Liver (tissue), 8 donors: ENCODE measurements at regions not wholly inside any gene's neighbourhood (a gene's known extent, or its start where the extent isn't known, plus 50 kb on each side); places are given as distances from the start of the nearest gene placed in this dataset.

Experiments
- DNase-seq: peaks from one replicate; pipeline ENCODE4 v3.0.0-alpha.2; 2017; ENCODE audit warnings: low spot score
- H3K27ac ChIP-seq, 2 donors: one replicate each; pipeline ENCODE4 v1.7.0; 2013; ENCODE audit warnings: inconsistent platforms in 2 of 2, low read length in 2 of 2, control low read depth in 1 of 2, low read depth in 1 of 2, mild to moderate bottlenecking in 1 of 2
- H3K27me3 ChIP-seq, 4 donors: one replicate each; pipeline versions ENCODE4 v1.6.1 to v1.7.0; 2013; ENCODE audit warnings: low read length in 3 of 4, inconsistent platforms in 1 of 4, mild to moderate bottlenecking in 1 of 4, moderate library complexity in 1 of 4; ENCODE audit not compliant: control insufficient read depth in 4 of 4, insufficient read depth in 4 of 4
- H3K36me3 ChIP-seq, 4 donors: one replicate each; pipeline versions ENCODE4 v1.6.1 to v1.7.0; 2013; ENCODE audit warnings: low read length in 3 of 4, mild to moderate bottlenecking in 3 of 4, low read depth in 1 of 4, moderate library complexity in 1 of 4; ENCODE audit not compliant: control insufficient read depth in 4 of 4, insufficient read depth in 3 of 4
- H3K4me1 ChIP-seq, 4 donors: one replicate each; pipeline versions ENCODE4 v1.6.1 to v1.7.0; 2013; ENCODE audit warnings: low read length in 3 of 4, mild to moderate bottlenecking in 3 of 4, moderate library complexity in 1 of 4; ENCODE audit not compliant: control insufficient read depth in 4 of 4, insufficient read depth in 4 of 4
- H3K4me3 ChIP-seq, 3 donors: one replicate each; pipeline versions ENCODE4 v1.6.1 to v1.7.0; 2013; ENCODE audit warnings: low read length in 3 of 3, control low read depth in 1 of 3, low read depth in 1 of 3, mild to moderate bottlenecking in 1 of 3
- H3K9ac ChIP-seq, 2 donors: one replicate each; pipeline ENCODE4 v1.7.0; 2013; ENCODE audit warnings: low read length in 2 of 2, mild to moderate bottlenecking in 2 of 2, moderate library complexity in 2 of 2, control low read depth in 1 of 2, low read depth in 1 of 2
- H3K9me3 ChIP-seq, 4 donors: one replicate each; pipeline versions ENCODE4 v1.6.1 to v1.7.0; 2013; ENCODE audit warnings: low read length in 3 of 4; ENCODE audit not compliant: control insufficient read depth in 4 of 4
- EGR1 ChIP-seq, 2 donors: IDR thresholded peaks; 2 replicates each; pipeline ENCODE4 v1.6.1; 2016 to 2018; ENCODE audit warnings: antibody characterized with exemption in 2 of 2, low read depth in 2 of 2
- FOXA1 ChIP-seq: IDR thresholded peaks from 2 replicates; pipeline ENCODE4 v1.6.1; 2016; ENCODE audit warnings: antibody characterized with exemption
- FOXA2 ChIP-seq: IDR thresholded peaks from 2 replicates; pipeline ENCODE4 v1.6.1; 2016; ENCODE audit warnings: antibody characterized with exemption
- GABPA ChIP-seq, 2 donors: IDR thresholded peaks in 1 of 2; conservative IDR thresholded peaks in 1 of 2; 2 replicates each; pipeline ENCODE4 v1.6.1; 2016; ENCODE audit warnings: antibody characterized with exemption in 2 of 2, mild to moderate bottlenecking in 1 of 2, moderate library complexity in 1 of 2
- HNF4A ChIP-seq, 2 donors: conservative IDR thresholded peaks; 2 replicates each; pipeline ENCODE4 v1.6.1; 2016; ENCODE audit warnings: antibody characterized with exemption in 2 of 2, mild to moderate bottlenecking in 2 of 2
- JUND ChIP-seq, 2 donors: IDR thresholded peaks; 2 replicates each; pipeline ENCODE4 v1.6.1; 2016; ENCODE audit warnings: antibody characterized with exemption in 2 of 2
- NR2F2 ChIP-seq: IDR thresholded peaks from 2 replicates; pipeline ENCODE4 v1.6.1; 2016; ENCODE audit warnings: antibody characterized with exemption
- RAD21 ChIP-seq, 2 donors: IDR thresholded peaks; 2 replicates each; pipeline ENCODE4 v1.6.1; 2016; ENCODE audit warnings: antibody characterized with exemption in 2 of 2, mild to moderate bottlenecking in 2 of 2
- RXRA ChIP-seq, 2 donors: IDR thresholded peaks; 2 replicates each; pipeline ENCODE4 v1.6.1; 2017 to 2018; ENCODE audit warnings: antibody characterized with exemption in 2 of 2, mild to moderate bottlenecking in 1 of 2
- SP1 ChIP-seq: IDR thresholded peaks from 2 replicates; pipeline ENCODE4 v1.6.1; 2018; ENCODE audit warnings: antibody characterized with exemption, mild to moderate bottlenecking
- TAF1 ChIP-seq: conservative IDR thresholded peaks from 2 replicates; pipeline ENCODE4 v1.6.1; 2016; ENCODE audit warnings: antibody characterized with exemption, mild to moderate bottlenecking
- YY1 ChIP-seq: IDR thresholded peaks from 2 replicates; pipeline ENCODE4 v1.6.1; 2016; ENCODE audit warnings: antibody characterized with exemption, mild to moderate bottlenecking
- WGBS: extraction: QIAGEN DNeasy Blood & Tissue Kit; methylation state at CpG from one replicate; pipeline ENCODE4 v1.1.7; 2013; 5-methylcytosine and 5-hydroxymethylcytosine counted together
- TF ChIP-seq, protein P1 (sequence below): IDR thresholded peaks from 2 replicates; pipeline ENCODE4 v1.6.1; 2016; ENCODE audit warnings: antibody characterized with exemption
- TF ChIP-seq, protein P2 (sequence below): fragments of 150-350 bp; IDR thresholded peaks from 2 replicates; pipeline ENCODE4 v1.5.1; 2017; ENCODE audit warnings: improper control_type of control experiment, low read depth, low read length; ENCODE audit not compliant: missing input control
- TF ChIP-seq, protein P3 (sequence below): IDR thresholded peaks from 2 replicates; pipeline ENCODE4 v1.6.1; 2016; ENCODE audit warnings: antibody characterized with exemption, mild to moderate bottlenecking
- TF ChIP-seq, protein P4 (sequence below): IDR thresholded peaks from 2 replicates; pipeline ENCODE4 v1.6.1; 2016; ENCODE audit warnings: antibody characterized with exemption
- TF ChIP-seq, protein P5 (sequence below): IDR thresholded peaks from 2 replicates; pipeline ENCODE4 v1.6.1; 2016; ENCODE audit warnings: antibody characterized with exemption
- donor health status: healthy.
- donor health status: healthy.
- donor health status: healthy.
- donor health status: healthy.
- donor health status: healthy.

DNA sequence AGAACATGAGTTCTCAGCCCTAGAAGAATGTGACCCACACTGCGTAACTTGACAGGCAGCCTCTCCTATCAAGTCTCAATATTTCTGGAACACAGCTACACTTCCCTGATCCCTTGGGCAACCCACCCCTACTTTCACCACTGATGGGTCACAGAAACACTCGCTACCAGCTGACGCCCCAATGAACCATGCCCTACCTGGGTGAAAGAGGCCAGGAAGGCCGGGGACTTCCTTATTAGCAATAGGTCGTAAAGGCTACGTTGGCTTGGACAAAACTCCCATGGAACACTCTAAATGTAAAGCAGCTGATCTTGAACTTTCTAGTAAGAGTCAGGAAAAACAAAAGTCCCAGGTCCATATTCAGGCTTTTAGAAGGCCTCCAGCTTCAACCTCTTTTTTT is 202.3 kb upstream of the KCTD7 start:
- Histone ChIP-seq H3K36me3 (peaks cover 0 to 15% (median 4%) of the 10 kb centered on the region in 4 donors), H3K4me1 (peaks cover 0 to 2% (median 0%) of the 10 kb centered on the region in 4 donors), H3K9ac (no peak overlapping the region), H3K27ac (no peak overlapping the region), H3K9me3 (no peaks in the 10 kb centered on the region), H3K27me3 (no peaks in the 10 kb centered on the region), H3K4me3 (no peak overlapping the region)
- WGBS = 91% methylated on average over 6 of the region's 6 CpGs
- no peak for TF ChIP-seq NR2F2
- no peak for TF ChIP-seq RXRA (IDR thresholded peaks at IDR 0.05)
- no peak for TF ChIP-seq HNF4A (conservative IDR thresholded peaks at IDR 0.05)
- TF ChIP-seq YY1 = no peak
- TF ChIP-seq FOXA1 = no peak
- DNase-seq = no peak

DNA sequence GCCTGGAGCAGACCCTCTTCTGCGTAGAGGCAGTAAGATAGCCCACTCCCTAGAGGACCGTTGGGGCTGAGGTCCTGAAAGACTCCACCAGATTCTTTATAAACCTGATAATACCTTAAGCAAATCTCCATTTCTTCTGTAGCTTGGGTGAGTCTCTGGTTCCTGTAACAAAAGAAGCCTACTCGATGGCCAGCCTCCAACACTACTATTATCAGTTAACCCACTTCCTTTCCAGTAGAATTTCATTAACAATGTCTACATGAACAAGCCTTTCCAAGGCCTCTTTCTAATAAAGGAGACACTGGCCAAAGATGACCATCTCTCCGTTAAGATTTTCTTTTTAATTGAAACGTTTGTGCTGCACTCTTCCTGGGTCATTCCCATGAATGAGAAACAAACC is 201.7 kb upstream of the KCTD7 start:
- TF ChIP-seq, protein P1, sequence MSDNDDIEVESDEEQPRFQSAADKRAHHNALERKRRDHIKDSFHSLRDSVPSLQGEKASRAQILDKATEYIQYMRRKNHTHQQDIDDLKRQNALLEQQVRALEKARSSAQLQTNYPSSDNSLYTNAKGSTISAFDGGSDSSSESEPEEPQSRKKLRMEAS = no peak
- TF ChIP-seq FOXA1 (no peak), SP1 (no peak), YY1 (no peak), TAF1 (no peak), HNF4A (conservative IDR thresholded peaks at IDR 0.05) (no peak), EGR1 (IDR thresholded peaks at IDR 0.05; ENCODE audit: low read depth in 2 of 2) (no peak), JUND (IDR thresholded peaks at IDR 0.05) (no peak), FOXA2 (no peak), GABPA (IDR thresholded peaks at IDR 0.05 in 1 of 2, conservative IDR thresholded peaks at IDR 0.05 in 1 of 2) (no peak), RAD21 (IDR thresholded peaks at IDR 0.05) (no peak), NR2F2 (no peak), RXRA (IDR thresholded peaks at IDR 0.05) (no peak)
- TF ChIP-seq, protein P2, sequence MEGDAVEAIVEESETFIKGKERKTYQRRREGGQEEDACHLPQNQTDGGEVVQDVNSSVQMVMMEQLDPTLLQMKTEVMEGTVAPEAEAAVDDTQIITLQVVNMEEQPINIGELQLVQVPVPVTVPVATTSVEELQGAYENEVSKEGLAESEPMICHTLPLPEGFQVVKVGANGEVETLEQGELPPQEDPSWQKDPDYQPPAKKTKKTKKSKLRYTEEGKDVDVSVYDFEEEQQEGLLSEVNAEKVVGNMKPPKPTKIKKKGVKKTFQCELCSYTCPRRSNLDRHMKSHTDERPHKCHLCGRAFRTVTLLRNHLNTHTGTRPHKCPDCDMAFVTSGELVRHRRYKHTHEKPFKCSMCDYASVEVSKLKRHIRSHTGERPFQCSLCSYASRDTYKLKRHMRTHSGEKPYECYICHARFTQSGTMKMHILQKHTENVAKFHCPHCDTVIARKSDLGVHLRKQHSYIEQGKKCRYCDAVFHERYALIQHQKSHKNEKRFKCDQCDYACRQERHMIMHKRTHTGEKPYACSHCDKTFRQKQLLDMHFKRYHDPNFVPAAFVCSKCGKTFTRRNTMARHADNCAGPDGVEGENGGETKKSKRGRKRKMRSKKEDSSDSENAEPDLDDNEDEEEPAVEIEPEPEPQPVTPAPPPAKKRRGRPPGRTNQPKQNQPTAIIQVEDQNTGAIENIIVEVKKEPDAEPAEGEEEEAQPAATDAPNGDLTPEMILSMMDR = no peak
- TF ChIP-seq, protein P3, sequence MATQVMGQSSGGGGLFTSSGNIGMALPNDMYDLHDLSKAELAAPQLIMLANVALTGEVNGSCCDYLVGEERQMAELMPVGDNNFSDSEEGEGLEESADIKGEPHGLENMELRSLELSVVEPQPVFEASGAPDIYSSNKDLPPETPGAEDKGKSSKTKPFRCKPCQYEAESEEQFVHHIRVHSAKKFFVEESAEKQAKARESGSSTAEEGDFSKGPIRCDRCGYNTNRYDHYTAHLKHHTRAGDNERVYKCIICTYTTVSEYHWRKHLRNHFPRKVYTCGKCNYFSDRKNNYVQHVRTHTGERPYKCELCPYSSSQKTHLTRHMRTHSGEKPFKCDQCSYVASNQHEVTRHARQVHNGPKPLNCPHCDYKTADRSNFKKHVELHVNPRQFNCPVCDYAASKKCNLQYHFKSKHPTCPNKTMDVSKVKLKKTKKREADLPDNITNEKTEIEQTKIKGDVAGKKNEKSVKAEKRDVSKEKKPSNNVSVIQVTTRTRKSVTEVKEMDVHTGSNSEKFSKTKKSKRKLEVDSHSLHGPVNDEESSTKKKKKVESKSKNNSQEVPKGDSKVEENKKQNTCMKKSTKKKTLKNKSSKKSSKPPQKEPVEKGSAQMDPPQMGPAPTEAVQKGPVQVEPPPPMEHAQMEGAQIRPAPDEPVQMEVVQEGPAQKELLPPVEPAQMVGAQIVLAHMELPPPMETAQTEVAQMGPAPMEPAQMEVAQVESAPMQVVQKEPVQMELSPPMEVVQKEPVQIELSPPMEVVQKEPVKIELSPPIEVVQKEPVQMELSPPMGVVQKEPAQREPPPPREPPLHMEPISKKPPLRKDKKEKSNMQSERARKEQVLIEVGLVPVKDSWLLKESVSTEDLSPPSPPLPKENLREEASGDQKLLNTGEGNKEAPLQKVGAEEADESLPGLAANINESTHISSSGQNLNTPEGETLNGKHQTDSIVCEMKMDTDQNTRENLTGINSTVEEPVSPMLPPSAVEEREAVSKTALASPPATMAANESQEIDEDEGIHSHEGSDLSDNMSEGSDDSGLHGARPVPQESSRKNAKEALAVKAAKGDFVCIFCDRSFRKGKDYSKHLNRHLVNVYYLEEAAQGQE = no peak
- TF ChIP-seq, protein P4, sequence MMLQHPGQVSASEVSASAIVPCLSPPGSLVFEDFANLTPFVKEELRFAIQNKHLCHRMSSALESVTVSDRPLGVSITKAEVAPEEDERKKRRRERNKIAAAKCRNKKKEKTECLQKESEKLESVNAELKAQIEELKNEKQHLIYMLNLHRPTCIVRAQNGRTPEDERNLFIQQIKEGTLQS = no peak
- TF ChIP-seq, protein P5, sequence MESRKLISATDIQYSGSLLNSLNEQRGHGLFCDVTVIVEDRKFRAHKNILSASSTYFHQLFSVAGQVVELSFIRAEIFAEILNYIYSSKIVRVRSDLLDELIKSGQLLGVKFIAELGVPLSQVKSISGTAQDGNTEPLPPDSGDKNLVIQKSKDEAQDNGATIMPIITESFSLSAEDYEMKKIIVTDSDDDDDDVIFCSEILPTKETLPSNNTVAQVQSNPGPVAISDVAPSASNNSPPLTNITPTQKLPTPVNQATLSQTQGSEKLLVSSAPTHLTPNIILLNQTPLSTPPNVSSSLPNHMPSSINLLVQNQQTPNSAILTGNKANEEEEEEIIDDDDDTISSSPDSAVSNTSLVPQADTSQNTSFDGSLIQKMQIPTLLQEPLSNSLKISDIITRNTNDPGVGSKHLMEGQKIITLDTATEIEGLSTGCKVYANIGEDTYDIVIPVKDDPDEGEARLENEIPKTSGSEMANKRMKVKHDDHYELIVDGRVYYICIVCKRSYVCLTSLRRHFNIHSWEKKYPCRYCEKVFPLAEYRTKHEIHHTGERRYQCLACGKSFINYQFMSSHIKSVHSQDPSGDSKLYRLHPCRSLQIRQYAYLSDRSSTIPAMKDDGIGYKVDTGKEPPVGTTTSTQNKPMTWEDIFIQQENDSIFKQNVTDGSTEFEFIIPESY = no peak
- Histone ChIP-seq H3K4me1 (peaks cover 0 to 2% (median 0%) of the 10 kb centered on the region in 4 donors), H3K27ac (no peak overlapping the region), H3K4me3 (no peak overlapping the region), H3K9ac (no peak overlapping the region), H3K36me3 (peaks cover 0 to 15% (median 4%) of the 10 kb centered on the region in 4 donors), H3K27me3 (no peaks in the 10 kb centered on the region), H3K9me3 (no peaks in the 10 kb centered on the region)
- 83% methylated on average over 5 of the region's 5 CpGs for WGBS
- DNase-seq = no peak
